Thyroid gland (tissue), 4 donors: ENCODE measurements at regions not wholly inside any gene's neighbourhood (a gene's known extent, or its start where the extent isn't known, plus 50 kb on each side); places are given as distances from the start of the nearest gene placed in this dataset.

Experiments
- CTCF ChIP-seq, 6 experiments: fragments of 200-600 bp in 3 of 6; fragments of 450-650 bp in 3 of 6; sonication (generic) in 3 of 6; IDR thresholded peaks; one replicate each; pipeline ENCODE4 v1.5.1; 2016 to 2019; ENCODE audit warnings: antibody characterized with exemption in 6 of 6, mild to moderate bottlenecking in 2 of 6, inconsistent platforms in 1 of 6, moderate library complexity in 1 of 6
- POLR2A ChIP-seq, 2 donors: fragments of 450-650 bp; IDR thresholded peaks; one replicate each; pipeline ENCODE4 v1.6.1; 2017; ENCODE audit warnings: antibody characterized with exemption in 2 of 2, mild to moderate bottlenecking in 2 of 2, moderate library complexity in 1 of 2

- no peak for TF ChIP-seq CTCF (IDR thresholded peaks at IDR 0.05)
- TF ChIP-seq POLR2A (IDR thresholded peaks at IDR 0.05), result no peak
Measured at GRCh38 chr1:69409731-69410456, 157.8 kb upstream of the LRRC7 start.
